Fibroblast of mammary gland (primary cell): ENCODE measurements at regions not wholly inside any gene's neighbourhood (a gene's known extent, or its start where the extent isn't known, plus 50 kb on each side); places are given as distances from the start of the nearest gene placed in this dataset.

Source experiments
- DNase-seq: peaks from one replicate; pipeline ENCODE4 v3.0.0-alpha.2; 2010; ENCODE audit warnings: low read depth
- H3K4me3 ChIP-seq: 2 replicates; pipeline ENCODE4 v1.5.1; 2011; ENCODE audit warnings: low read depth, mild to moderate bottlenecking, low read length, moderate library complexity; ENCODE audit not compliant: control insufficient read depth
- CTCF ChIP-seq: conservative IDR thresholded peaks from 2 replicates; pipeline ENCODE4 v1.5.1; 2011; ENCODE audit warnings: low read depth, low read length, inconsistent platforms; ENCODE audit not compliant: control insufficient read depth, insufficient read depth

GRCh38 chr2:134144651-134145050 lies 109.2 kb upstream of the MGAT5 start:
- no peak overlapping the region for H3K4me3 ChIP-seq
- TF ChIP-seq CTCF: no peak
- no peak for DNase-seq

- no peak for TF ChIP-seq CTCF
- H3K4me3 ChIP-seq: no peak overlapping the region
- DNase-seq: no peak
Observed at GRCh38 chr2:134145519-134145918, 108.4 kb upstream of the MGAT5 start.

- no peak for DNase-seq
- no peak for TF ChIP-seq CTCF
- no peak overlapping the region for H3K4me3 ChIP-seq
Observed at GRCh38 chr2:134146161-134146560, 107.7 kb upstream of the MGAT5 start.

- no peak for TF ChIP-seq CTCF
- no peak for DNase-seq
- H3K4me3 ChIP-seq: no peak overlapping the region
Observed at GRCh38 chr2:134146620-134147019, 107.3 kb upstream of the MGAT5 start.

- TF ChIP-seq CTCF: no peak
- no peak for DNase-seq
- no peak overlapping the region for H3K4me3 ChIP-seq
Observed at GRCh38 chr2:134148172-134148571, 105.7 kb upstream of the MGAT5 start.

- TF ChIP-seq CTCF: no peak
Observed at GRCh38 chr2:134148843-134149472, 104.9 kb upstream of the MGAT5 start.

GRCh38 chr2:134149904-134150303 lies 104.0 kb upstream of the MGAT5 start:
- DNase-seq: no peak
- no peak overlapping the region for H3K4me3 ChIP-seq
- TF ChIP-seq CTCF: no peak

More at GRCh38 chr2:134148843-134149472, 104.9 kb upstream of the MGAT5 start:
- H3K4me3 ChIP-seq: no peak overlapping the region
- DNase-seq: peak; percentile 32
